HepG2 (cell line): ENCODE measurements at regions not wholly inside any gene's neighbourhood (a gene's known extent, or its start where the extent isn't known, plus 50 kb on each side); places are given as distances from the start of the nearest gene placed in this dataset.

Experiments used
- ATAC-seq: fragments of 200-7000 bp; cut with Tn5 transposase; 3 replicates; pipeline ENCODE4 v1.9.1; 2020; ENCODE audit warnings: mild to moderate bottlenecking, moderate library complexity
- BruUV-seq: library from RNA; stranded (reverse); fragments of 400-500 nt; replicated peaks from 2 replicates; lab custom pipeline; 2021; lab: Mats Ljungman, UMichigan
- CTCF ChIA-PET: fragments of 300-600 bp; formaldehyde crosslinking; extraction: SDS; loops from one replicate; lab custom pipeline; 2021; ENCODE audit warnings: low total read pairs, inconsistent platforms, low intra/inter-chr PET ratio; lab: Yijun Ruan, JAX
- POLR2A ChIA-PET: fragments of 350-600 bp; sonication (Branson Sonifier 250); formaldehyde crosslinking; loops from one replicate; lab custom pipeline; 2020; ENCODE audit warnings: antibody characterized with exemption, inconsistent platforms; lab: Yijun Ruan, JAX
- DNase-seq: peaks from one replicate; pipeline ENCODE4 v3.0.0-alpha.2; 2015; ENCODE audit warnings: low spot score
- FAIRE-seq: peaks from 3 replicates; lab custom pipeline; 2011; peaks lifted over from hg19 to GRCh38; lab: Jason Lieb, UNC
- H2AFZ ChIP-seq: one replicate; pipeline ENCODE4 v1.6.1; 2011; ENCODE audit warnings: low read length, inconsistent platforms
- H3K27ac ChIP-seq: fragments of 300-600 bp; 3 replicates; pipeline ENCODE4 v1.8.0; 2011; ENCODE audit warnings: mixed run types, mild to moderate bottlenecking, mixed read lengths, low read length, inconsistent platforms; ENCODE audit not compliant: insufficient read depth; ENCODE audit errors: extremely low read length
- H3K27me3 ChIP-seq, 2 experiments: fragments of 200-600 bp in 1 of 2; 2 replicates in 1 of 2; 3 replicates in 1 of 2; pipeline versions ENCODE4 v1.6.0 to v1.8.0; 2011; ENCODE audit warnings: low read length in 2 of 2, mild to moderate bottlenecking in 2 of 2, moderate library complexity in 2 of 2, inconsistent platforms in 1 of 2; ENCODE audit not compliant: insufficient read depth in 2 of 2, control insufficient read depth in 1 of 2
- H3K36me3 ChIP-seq, 2 experiments: fragments of 200-600 bp in 1 of 2; replicated peaks in 1 of 2; 2 replicates in 1 of 2; 3 replicates in 1 of 2; pipeline versions ENCODE4 v1.5.1 to v1.8.0; 2011; ENCODE audit warnings: low read length in 2 of 2, inconsistent platforms in 1 of 2; ENCODE audit not compliant: insufficient read depth in 2 of 2, control insufficient read depth in 1 of 2
- H3K4me1 ChIP-seq: 2 replicates; pipeline ENCODE4 v1.5.1; 2012; ENCODE audit warnings: low read length, inconsistent platforms; ENCODE audit not compliant: insufficient read depth
- H3K4me2 ChIP-seq: 2 replicates; pipeline ENCODE4 v1.6.0; 2011; ENCODE audit warnings: low read depth, low read length, inconsistent platforms
- H3K4me3 ChIP-seq, 3 experiments: fragments of 200-600 bp in 1 of 3; sonication (generic), shearing (Covaris generic) in 1 of 3; replicated peaks in 1 of 3; 2 replicates each; pipeline ENCODE4 v1.5.1; 2011 to 2016; ENCODE audit warnings: low read length in 3 of 3, inconsistent platforms in 2 of 3, low read depth in 2 of 3, mild to moderate bottlenecking in 2 of 3, control low read depth in 1 of 3, mixed read lengths in 1 of 3; ENCODE audit not compliant: insufficient read depth in 1 of 3
- H3K79me2 ChIP-seq: one replicate; pipeline ENCODE4 v1.6.1; 2011; ENCODE audit warnings: low read length, inconsistent platforms; ENCODE audit not compliant: insufficient read depth
- H3K9ac ChIP-seq: 2 replicates; pipeline ENCODE4 v1.6.0; 2011; ENCODE audit warnings: mild to moderate bottlenecking, low read depth, low read length, inconsistent platforms; ENCODE audit not compliant: insufficient read depth
- H3K9me3 ChIP-seq: 2 replicates; pipeline ENCODE4 v1.5.1; 2012; ENCODE audit warnings: mild to moderate bottlenecking, low read length
- H4K20me1 ChIP-seq: 2 replicates; pipeline ENCODE4 v1.6.0; 2011; ENCODE audit warnings: inconsistent platforms, mild to moderate bottlenecking, low read length, moderate library complexity; ENCODE audit not compliant: insufficient read depth
- ARNT ChIP-seq: fragments of 450-650 bp; IDR thresholded peaks from 2 replicates; pipeline ENCODE4 v1.6.1; 2017
- DR1 ChIP-seq: sonication (generic); formaldehyde crosslinking; IDR thresholded peaks from 2 replicates; pipeline ENCODE4 v1.8.0; 2021; ENCODE audit warnings: mild to moderate bottlenecking, missing genetic modification reagents, inconsistent platforms
- ELF1 ChIP-seq: sonication (generic); formaldehyde crosslinking; IDR thresholded peaks from 2 replicates; pipeline ENCODE4 v1.4.0; 2020; ENCODE audit warnings: missing genetic modification reagents
- SATB2 ChIP-seq: sonication (generic); formaldehyde crosslinking; IDR thresholded peaks from 2 replicates; pipeline ENCODE4 v1.5.0; 2020; ENCODE audit warnings: missing genetic modification reagents
- THYN1 ChIP-seq: sonication (generic); formaldehyde crosslinking; IDR thresholded peaks from 2 replicates; pipeline ENCODE4 v1.8.1; 2023; ENCODE audit warnings: low read depth, mild to moderate bottlenecking, moderate library complexity, missing genetic modification reagents, borderline replicate concordance
- XRCC5 ChIP-seq: fragments of 200-400 bp; formaldehyde crosslinking; optimal IDR thresholded peaks from 2 replicates; pipeline ENCODE3; 2017; ENCODE audit warnings: mild to moderate bottlenecking, low read length
- ZNF251 ChIP-seq: sonication (generic); formaldehyde crosslinking; IDR thresholded peaks from 2 replicates; pipeline ENCODE4 v1.9.0; 2021; ENCODE audit warnings: mild to moderate bottlenecking, missing genetic modification reagents
- ZNF414 ChIP-seq: sonication (generic); formaldehyde crosslinking; IDR thresholded peaks from 2 replicates; pipeline ENCODE4 v1.5.0; 2020; ENCODE audit warnings: missing genetic modification reagents
- ZNF430 ChIP-seq: sonication (generic); formaldehyde crosslinking; IDR thresholded peaks from 2 replicates; pipeline ENCODE4 v1.9.0; 2021; ENCODE audit warnings: mild to moderate bottlenecking, missing genetic modification reagents
- ZNF484 ChIP-seq: sonication (generic); formaldehyde crosslinking; IDR thresholded peaks from 2 replicates; pipeline ENCODE4 v1.5.1; 2020; ENCODE audit warnings: mild to moderate bottlenecking, low read depth, missing genetic modification reagents, borderline replicate concordance
- ZNF800 ChIP-seq: sonication (generic); formaldehyde crosslinking; IDR thresholded peaks from 2 replicates; pipeline ENCODE4 v1.4.0; 2020; ENCODE audit warnings: missing genetic modification reagents
- ZNF883 ChIP-seq: sonication (generic); formaldehyde crosslinking; IDR thresholded peaks from 2 replicates; pipeline ENCODE4 v1.5.1; 2020; ENCODE audit warnings: mild to moderate bottlenecking, missing genetic modification reagents; ENCODE audit errors: not compliant biosample characterization
- ZSCAN20 ChIP-seq: sonication (generic); formaldehyde crosslinking; IDR thresholded peaks from 2 replicates; pipeline ENCODE4 v1.4.0; 2020; ENCODE audit warnings: missing genetic modification reagents, mild to moderate bottlenecking, borderline replicate concordance
- WGBS: methylation state at CpG from one replicate; pipeline ENCODE4 v1.1.6; 2017; ENCODE audit warnings: low lambda C conversion rate; 5-methylcytosine and 5-hydroxymethylcytosine counted together
- in situ Hi-C: cut with HindIII; loops from 2 replicates; pipeline ENCODE4 v1.10.0; 2017; ENCODE audit warnings: low pct_unique_long_range_greater_than_20kb; ENCODE audit not compliant: extremely low pct_ligation_motif_present
- intact Hi-C: fragments of 100-400 bp; cut with micrococcal nuclease; formaldehyde crosslinking; loops from one replicate; pipeline ENCODE4 v1.10.0; 2022; ENCODE audit not compliant: unreplicated experiment

DNA sequence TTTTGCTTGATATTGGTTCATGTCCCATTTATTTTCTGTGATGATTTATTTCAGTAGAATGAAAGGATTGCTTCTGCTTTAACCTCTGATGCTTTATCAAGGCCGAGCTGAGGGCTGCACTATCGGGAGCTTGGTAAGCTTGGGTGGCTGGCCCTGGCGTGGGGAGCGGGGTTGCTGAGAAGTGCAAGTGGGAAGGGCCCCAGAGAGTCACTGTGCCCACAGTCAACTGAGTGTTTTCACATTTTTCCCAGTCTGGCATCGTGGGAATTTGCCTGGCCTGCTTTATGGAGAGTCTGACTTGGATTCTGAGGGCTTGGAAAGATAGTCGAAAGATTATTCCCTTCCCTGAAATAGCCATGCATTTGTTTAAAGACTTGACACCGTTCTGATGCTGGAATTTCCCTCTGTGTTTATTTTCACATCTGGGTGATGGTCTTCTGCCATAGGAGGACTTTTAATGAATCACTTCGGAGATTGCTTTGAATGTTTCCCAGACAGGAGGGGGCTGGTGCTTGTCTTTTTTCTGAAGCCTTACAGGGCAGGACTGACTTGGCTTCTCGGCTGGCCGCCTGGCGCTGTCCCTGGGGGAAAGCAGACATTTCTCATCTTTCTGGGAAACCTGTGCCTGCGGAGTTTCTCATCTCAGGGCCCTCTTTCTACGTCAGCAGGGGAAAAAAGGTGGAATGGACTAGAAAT lies 139.0 kb downstream of the BOD1 start:
- no TSS peak for BruUV-seq
- TF ChIP-seq ZNF251, result no peak
- TF ChIP-seq SATB2, result no peak
- TF ChIP-seq ZNF484, result no peak
- TF ChIP-seq THYN1 (CRISPR knock-in tag), result no peak
- no peak for TF ChIP-seq ZNF883 (CRISPR knock-in tag)
- no peak for TF ChIP-seq XRCC5
- TF ChIP-seq ZNF430 (CRISPR knock-in tag), result no peak
- no peak for TF ChIP-seq ZNF414
- TF ChIP-seq DR1 (CRISPR knock-in tag), result no peak
- TF ChIP-seq ELF1 (CRISPR knock-in tag), result no peak
- no peak for TF ChIP-seq ARNT
- TF ChIP-seq ZSCAN20, result no peak
- TF ChIP-seq ZNF800 (CRISPR knock-in tag), result no peak
- Histone ChIP-seq H3K27me3 (peaks cover 0 to 21% of the 10 kb centered on the region in 2 experiments; a peak in 3 of 5 replicates), H4K20me1 (no peaks in the 10 kb centered on the region), H3K9ac (no peak overlapping the region), H3K4me2 (no peak overlapping the region), H3K79me2 (no peaks in the 10 kb centered on the region), H3K4me3 (no peak overlapping the region), H3K36me3 (no peaks in the 10 kb centered on the region), H3K9me3 (no peaks in the 10 kb centered on the region), H3K4me1 (peaks cover 17% of the 10 kb centered on the region), H3K27ac (no peak overlapping the region), H2AFZ (no peak overlapping the region)
- 29% methylated on average over 13 of the region's 13 CpGs for WGBS
- intact Hi-C loops (no loop called here), in situ Hi-C loops (no loop called here)
- CTCF ChIA-PET, result no interaction called here
- DNase-seq (no peak), FAIRE-seq (no peak), ATAC-seq (no peak)
- POLR2A ChIA-PET, result no interaction called here
